ENCODE measurements at regions not wholly inside any gene's neighbourhood (a gene's known extent, or its start where the extent isn't known, plus 50 kb on each side); places are given as distances from the start of the nearest gene placed in this dataset.

DNA sequence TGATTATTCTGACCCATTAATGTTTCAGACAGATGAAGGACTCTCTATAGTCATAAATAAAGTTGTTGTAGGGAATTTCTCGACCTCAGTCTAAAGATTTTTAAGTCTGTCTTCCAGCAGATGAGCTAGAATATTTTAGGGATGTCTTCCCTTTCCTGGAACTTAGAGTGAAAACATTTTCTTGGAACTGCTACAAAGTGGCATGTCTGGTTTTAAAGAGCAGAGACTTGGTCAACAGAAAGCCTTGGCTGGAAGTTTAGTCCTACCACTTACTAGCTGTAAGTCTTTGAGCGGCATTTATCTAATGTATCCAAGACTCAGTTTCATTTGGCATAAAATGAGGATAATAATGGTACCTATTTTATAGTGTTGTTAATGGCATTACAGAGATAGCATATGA lies 120.0 kb upstream of the TGFBR2 start:
- no peak for DNase-seq (ENCODE audit: low spot score in 2 of 2, unreplicated experiment in 2 of 2)
- Mint-ChIP-seq H3K4me1 (no peaks in the 10 kb centered on the region), H3K4me3 (no peak overlapping the region), H3K36me3 (no peaks in the 10 kb centered on the region), H3K27ac (no peak overlapping the region), H3K27me3 (ENCODE audit: low read depth) (no peaks in the 10 kb centered on the region), H3K9me3 (peaks cover 18% of the 10 kb centered on the region)
- TF ChIP-seq, protein P1, sequence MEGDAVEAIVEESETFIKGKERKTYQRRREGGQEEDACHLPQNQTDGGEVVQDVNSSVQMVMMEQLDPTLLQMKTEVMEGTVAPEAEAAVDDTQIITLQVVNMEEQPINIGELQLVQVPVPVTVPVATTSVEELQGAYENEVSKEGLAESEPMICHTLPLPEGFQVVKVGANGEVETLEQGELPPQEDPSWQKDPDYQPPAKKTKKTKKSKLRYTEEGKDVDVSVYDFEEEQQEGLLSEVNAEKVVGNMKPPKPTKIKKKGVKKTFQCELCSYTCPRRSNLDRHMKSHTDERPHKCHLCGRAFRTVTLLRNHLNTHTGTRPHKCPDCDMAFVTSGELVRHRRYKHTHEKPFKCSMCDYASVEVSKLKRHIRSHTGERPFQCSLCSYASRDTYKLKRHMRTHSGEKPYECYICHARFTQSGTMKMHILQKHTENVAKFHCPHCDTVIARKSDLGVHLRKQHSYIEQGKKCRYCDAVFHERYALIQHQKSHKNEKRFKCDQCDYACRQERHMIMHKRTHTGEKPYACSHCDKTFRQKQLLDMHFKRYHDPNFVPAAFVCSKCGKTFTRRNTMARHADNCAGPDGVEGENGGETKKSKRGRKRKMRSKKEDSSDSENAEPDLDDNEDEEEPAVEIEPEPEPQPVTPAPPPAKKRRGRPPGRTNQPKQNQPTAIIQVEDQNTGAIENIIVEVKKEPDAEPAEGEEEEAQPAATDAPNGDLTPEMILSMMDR (IDR thresholded peaks at IDR 0.05; ENCODE audit: unreplicated experiment) = no peak

DNA sequence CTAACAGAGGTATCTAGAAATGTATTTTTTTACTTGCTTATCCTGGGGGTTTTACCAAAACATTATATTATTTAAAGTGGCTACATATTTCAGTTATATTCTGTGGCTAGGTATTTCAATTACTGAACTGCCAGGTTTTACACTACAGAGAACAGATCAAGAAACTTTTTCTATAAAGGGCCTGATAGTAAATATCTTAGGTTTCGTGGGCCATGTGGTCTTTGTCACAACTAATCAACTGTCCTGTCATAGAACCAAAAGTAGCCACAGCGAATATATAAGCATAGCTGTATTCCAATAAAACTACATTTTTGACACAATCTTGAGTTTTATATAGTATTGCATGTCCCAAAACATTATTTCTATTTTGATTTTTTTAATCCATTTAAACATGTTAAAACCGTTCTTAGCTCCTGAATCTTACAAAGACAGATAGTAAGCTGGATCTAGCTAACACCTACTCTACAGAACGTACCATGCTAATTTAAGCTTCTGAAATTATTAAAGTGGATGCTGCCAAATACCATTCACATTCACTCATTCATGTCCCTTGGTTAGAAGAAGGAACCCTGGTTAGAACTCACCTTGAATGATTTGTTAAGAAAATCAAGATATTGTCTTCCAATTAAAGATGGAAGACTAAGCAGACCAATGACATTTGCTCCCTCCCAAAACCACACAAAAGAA lies 118.2 kb upstream of the TGFBR2 start:
- Mint-ChIP-seq H3K9me3 (peaks cover 18% of the 10 kb centered on the region), H3K36me3 (no peaks in the 10 kb centered on the region)

DNA sequence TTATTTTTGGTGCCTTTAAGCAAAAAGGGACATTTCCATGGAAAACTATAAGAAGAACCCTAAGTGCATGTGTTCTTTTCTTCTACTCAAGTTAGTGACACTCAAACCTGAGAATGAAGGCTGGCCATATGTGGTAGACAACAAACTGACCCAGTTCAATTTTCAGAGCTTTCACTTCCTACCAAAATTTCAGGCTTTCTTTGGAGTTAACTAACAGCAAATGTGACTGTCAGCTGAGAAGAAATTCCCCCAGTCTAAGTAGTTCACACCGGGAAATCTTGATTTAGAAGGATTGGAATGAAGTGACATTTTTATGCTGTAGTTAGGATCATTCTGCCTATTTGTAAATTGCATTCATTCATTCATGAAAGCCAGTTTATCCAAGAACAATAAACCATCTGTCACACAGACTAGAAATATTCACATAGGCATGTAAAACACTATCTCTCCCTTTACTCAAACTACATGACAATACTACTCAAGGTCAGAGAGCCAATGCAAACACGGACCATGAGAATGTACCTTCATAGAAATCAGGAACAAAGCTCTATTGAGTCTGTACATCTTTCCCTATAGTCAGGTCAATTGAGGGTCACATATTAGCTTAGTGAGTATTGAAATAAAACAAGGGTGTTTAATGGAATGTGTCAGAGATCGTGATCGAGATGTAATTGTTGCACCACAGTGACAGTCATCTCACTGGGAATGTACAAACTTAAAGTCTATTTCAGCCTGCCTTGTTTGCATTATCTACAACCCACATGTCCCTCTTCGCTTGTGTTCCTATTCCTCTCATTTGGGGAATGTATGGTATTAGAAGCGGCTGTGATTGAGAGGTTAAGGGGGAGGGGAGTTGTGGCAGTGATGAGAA lies 113.8 kb upstream of the TGFBR2 start:
- Mint-ChIP-seq H3K36me3 (no peaks in the 10 kb centered on the region), H3K9me3 (peaks cover 18% of the 10 kb centered on the region), H3K4me3 (no peak overlapping the region), H3K4me1 (peaks cover 38% of the 10 kb centered on the region), H3K27me3 (ENCODE audit: low read depth) (no peaks in the 10 kb centered on the region), H3K27ac (no peak overlapping the region)
- TF ChIP-seq, protein P1 (IDR thresholded peaks at IDR 0.05; ENCODE audit: unreplicated experiment) = no peak
- DNase-seq (ENCODE audit: low spot score in 2 of 2, unreplicated experiment in 2 of 2) = no peak

More for the DNA sequence above, 118.2 kb upstream of the TGFBR2 start:
- no peak overlapping the region for H3K4me3 Mint-ChIP-seq
- no peak for DNase-seq (ENCODE audit: low spot score in 2 of 2, unreplicated experiment in 2 of 2)
- peaks cover 5% of the 10 kb centered on the region for H3K4me1 Mint-ChIP-seq
- no peaks in the 10 kb centered on the region for H3K27me3 Mint-ChIP-seq (ENCODE audit: low read depth)
- no peak overlapping the region for H3K27ac Mint-ChIP-seq
- TF ChIP-seq, protein P1 (IDR thresholded peaks at IDR 0.05; ENCODE audit: unreplicated experiment) = no peak

DNA sequence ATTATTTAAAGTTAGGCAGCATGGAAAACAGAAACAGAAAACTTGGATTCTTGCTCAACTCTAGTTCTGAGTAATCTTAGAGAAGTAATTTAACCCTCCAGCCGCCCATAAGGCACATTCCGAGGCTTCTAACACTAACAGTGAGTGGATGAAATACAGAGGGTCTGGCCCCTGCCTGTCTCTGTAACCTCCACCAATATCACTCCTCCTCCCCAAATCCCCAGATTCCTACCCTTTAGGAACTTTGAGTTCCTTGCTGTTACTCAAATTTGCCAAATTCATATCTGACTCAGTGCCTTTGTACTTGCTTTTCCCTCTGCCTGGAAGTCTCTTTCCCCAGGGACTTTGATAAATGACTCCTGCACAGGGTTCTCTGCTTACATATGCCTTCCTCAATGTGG lies 112.5 kb upstream of the TGFBR2 start:
- DNase-seq (ENCODE audit: low spot score in 2 of 2, unreplicated experiment in 2 of 2) = no peak
- H3K27ac Mint-ChIP-seq = no peak overlapping the region

DNA sequence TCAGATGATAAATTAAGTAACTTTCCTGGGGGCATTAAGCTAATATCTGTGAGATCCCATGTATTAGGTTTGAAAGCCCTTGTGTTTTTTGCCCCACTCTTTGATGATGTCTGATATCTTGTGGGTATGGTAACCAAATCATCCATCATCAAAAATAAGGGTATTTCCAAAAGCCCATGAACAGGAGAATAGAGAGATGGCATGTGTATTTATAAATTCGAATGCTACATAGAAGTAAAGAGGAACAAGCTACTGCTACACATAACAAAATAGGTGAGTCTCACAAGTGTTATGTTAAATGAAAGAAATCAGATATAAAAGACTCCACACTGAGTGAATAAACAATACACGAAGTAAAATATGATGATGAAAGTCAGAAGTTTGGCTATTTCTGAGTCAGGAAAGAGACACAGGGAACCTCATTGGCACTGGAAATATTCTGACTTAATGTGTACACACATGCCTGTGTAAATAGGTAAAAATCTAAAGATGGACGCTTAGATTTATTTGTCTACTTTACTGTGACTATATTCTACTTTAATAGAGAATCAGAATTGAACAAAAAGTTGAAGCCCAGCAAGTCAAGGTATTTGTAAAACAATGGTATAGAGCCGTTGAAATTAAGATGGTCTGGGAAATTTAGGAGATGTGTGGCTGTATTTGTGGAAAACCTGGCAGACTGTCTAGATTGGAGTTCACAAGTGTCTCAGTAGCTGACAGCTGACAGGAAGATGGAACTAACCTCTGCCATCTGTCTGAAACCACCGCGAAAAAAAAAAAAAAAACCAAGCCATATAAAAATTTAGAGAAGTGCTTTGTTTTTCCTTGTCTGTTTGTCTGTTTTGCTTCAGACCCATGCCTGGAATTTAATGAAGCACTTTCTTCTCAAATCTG lies 111.0 kb upstream of the TGFBR2 start:
- Mint-ChIP-seq H3K27me3 (ENCODE audit: low read depth) (no peaks in the 10 kb centered on the region), H3K4me3 (peak overlapping the region; percentile 32), H3K36me3 (no peaks in the 10 kb centered on the region), H3K27ac (peak overlapping the region; percentile 94), H3K9me3 (peaks cover 3% of the 10 kb centered on the region), H3K4me1 (peaks cover 38% of the 10 kb centered on the region)
- TF ChIP-seq, protein P1 (IDR thresholded peaks at IDR 0.05; ENCODE audit: unreplicated experiment) = no peak
- no peak for DNase-seq (ENCODE audit: low spot score in 2 of 2, unreplicated experiment in 2 of 2)

More for the DNA sequence above, 112.5 kb upstream of the TGFBR2 start:
- TF ChIP-seq, protein P1 (IDR thresholded peaks at IDR 0.05; ENCODE audit: unreplicated experiment) = no peak
- Mint-ChIP-seq H3K4me1 (peaks cover 38% of the 10 kb centered on the region), H3K9me3 (peaks cover 13% of the 10 kb centered on the region), H3K27me3 (ENCODE audit: low read depth) (no peaks in the 10 kb centered on the region), H3K4me3 (no peak overlapping the region), H3K36me3 (no peaks in the 10 kb centered on the region)
